ENCODE measurements at regions not wholly inside any gene's neighbourhood (a gene's known extent, or its start where the extent isn't known, plus 50 kb on each side); places are given as distances from the start of the nearest gene placed in this dataset.

DNA sequence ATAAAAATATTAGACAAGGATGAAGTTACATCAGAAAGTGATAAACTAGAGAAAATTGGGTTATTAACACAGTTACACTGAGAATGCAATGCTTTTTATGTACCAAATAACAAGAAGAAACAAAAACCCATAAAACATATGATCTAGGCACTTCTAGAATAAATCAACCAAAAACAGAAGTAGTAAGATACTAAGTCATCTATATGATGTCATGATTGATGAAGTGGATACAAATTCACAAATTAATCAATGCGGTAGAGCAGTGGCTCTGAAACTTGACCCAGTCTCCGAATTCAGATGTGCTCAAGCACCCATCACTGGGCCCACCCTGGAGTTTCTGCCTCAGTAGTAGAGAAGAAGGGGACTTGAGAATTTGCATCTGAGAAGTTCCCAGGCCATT, 112.1 kb upstream of the SSTR4 start:
- no peak for DNase-seq

DNA sequence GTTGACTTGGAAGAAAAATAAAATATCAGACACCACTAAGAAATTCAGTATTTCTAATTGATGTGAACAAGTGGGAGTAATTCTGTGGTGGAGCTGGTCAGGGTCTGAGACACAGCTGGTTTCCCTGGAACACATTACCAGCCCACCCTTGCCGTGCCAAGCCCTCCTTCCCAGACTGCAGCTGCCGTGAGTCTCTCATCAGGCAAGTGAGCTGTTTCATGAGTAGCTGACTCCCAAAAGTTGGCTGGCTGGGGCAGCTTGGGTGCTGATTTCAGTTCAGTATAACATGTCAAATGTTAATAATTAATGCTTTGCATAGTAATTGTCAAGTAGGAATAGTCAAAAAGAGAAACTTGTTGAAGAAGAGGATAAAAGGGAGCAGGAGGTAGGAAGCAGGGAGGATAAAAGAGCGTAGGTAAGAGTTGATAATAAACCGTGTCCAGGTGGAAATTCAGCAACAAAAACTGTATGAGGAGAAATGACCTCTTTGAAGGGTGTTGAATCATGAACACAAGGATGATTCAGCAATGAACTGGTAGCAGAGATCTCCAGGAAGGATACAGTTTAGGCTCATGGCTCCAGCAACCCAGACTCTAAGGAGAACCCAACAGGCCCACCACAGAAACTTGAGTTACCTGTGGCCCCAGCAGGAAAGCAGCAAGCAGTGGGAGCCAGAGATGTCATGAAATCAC, 110.9 kb upstream of the SSTR4 start:
- DNase-seq = no peak

DNA sequence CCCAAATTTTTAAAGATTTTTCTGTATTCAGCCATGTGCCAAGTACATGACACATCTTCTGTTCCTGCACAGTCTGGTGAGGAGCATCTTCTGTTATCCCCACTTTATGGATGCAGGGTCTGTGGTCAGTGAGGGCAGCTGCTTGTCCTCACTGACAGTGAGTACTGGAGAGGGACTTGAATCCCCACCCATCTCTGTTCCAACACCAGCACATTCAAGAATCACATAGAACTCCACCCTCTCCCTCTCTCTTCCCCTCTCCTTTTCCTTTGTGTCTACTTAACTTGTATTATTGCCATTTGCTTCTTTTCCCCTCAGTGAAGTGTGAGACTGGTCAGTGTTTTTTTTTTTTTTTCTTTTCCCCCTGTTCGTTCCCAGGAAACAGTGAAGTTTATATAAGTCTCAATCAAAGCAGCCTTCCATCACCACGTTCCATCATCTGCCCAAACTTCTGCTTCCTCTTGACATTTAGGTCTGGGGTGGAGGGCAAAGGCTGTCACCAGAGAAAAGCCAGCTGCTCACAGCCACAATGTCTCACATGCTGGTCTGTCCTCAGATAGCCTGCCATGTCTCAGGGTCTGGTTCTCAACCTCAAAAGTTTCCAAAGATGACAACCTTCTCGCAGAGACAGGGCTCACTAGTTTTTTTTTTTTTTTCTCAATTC, 110.0 kb upstream of the SSTR4 start:
- DNase-seq = no peak

DNA sequence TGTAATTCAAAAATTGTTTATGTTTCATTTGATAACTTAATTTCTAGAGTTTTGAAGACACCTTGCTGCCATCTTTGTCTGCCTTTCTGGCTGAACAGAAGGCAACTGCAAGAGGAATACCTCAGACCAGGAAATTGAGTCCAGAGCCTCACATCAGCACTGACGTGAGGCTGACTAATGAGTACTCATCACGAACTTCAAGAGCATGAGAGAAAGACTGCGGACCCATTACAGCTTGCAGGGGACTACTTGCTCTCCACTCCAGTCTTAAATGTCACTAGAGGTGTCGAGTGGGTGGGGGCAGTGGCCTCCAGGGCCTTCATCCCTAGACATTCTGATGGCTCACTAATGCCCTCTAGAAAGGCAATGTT, 109.5 kb upstream of the SSTR4 start:
- DNase-seq = no peak

DNA sequence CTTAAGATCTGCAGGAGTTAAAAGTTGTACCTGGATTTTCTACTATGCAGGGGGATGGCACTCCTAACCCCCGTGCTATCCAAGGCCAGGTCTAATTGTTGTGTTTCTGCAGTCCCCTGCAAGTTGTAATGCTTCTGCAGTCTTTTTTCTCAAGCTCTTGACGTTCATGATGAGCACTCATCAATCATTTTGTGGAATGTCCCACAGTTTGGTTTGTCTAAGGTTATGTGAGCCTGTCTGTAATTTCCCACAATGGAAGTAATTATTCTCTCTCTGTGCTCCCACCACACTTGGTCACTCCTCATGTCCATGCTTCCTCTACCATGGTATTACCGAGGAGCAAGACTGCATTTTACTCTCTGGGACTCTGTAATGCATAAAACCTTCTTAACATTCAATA, 107.6 kb upstream of the SSTR4 start:
- DNase-seq = no peak

DNA sequence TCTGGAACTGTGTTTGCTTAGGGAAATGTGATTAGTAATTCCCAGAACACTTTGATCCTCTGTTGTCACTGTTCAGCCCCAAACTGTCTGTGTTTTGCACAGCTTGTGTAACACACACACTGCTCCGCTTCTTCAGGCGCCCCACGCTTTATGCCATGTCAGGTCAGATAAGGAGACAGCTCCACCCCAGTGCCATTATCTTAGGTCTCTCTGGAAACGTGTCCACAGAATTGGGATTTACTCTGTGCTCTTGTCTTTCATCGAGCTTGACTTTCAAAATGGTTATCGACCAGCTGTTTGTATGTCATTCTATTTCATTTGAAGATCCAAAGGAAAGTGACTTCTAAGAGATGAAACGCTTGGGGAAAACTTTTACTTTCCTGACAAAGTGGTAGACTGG, 106.4 kb upstream of the SSTR4 start:
- DNase-seq = no peak

DNA sequence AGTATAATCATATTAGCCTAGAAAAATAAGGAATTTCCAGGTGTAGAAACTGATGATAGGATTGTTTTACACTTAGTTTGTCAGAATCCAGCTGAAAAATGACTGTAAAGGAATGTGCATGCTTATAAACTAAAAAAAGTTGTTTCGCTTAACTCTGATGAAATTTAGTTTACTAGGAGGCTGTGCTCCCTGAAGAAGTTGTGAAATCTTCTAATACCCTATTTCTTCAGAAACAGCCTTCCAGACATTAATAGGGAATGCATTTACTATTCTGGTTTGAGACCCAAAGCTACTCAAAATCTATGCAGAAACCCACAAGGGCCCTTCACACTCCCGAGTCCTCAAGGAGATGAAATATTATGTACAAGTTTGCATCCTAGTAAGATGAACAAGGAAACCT, 105.5 kb upstream of the SSTR4 start:
- no peak for DNase-seq

DNA sequence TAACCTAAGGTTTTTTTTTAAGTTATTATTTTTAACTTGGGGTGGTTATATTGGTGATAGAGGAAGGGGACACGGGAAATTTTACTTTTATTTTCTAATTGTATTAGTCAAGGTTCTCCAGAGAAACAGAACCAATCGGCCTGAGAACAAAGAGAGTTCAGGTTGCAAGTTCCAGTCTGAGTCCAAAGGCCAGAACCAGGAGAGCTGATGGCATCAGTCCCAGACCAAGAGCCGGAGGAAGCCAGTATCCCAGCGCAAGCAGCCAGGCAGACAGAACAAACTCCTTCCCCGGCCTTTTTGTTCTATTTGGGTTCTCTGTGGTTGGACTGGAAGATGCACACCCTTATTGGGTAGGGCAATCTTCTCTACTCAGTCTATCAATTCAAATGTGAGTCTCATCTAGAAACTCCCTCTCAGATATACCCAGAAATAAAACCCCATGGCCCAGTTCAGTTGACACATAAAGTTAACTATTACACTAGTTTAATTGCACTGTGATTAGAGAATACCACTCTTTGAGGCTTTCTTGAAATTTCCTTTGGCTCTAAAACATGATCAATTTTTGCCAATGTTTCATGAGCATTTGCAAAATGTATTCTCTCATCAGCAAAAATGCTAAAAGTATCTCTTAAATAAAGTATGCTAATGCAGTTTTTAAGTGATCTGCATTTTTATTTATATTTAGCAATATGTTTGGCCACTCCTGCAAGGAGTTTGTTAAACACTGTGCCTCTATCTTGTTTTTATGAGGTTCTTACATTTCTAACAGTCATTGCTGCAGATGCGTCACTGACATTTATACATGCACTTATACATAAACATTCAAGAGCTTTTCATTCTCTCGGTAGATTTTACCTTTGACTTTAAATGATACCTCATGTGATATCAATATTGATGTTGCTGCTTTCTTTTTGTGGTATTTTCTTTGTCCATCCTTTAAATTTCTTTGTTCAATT, 103.2 kb upstream of the SSTR4 start:
- no peak for DNase-seq

DNA sequence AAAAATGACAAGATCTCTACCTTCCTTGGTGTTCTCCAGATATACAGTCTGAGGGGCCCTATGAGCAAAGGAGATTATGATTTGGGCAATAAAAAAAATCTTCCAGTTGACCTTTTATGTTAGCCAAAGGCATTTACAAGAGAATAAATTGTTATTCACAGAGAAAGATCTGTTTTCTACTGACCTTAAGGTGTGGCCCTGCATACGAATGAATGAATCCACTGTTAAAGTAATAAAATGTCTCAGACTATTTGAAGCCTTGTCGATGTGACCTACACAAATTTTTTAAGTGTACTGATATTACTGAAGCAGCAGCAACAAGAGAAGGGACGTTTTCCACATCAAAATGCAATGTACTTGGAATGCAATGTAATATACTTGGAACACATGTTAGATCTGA, 95.9 kb upstream of the SSTR4 start:
- no peak for DNase-seq

DNA sequence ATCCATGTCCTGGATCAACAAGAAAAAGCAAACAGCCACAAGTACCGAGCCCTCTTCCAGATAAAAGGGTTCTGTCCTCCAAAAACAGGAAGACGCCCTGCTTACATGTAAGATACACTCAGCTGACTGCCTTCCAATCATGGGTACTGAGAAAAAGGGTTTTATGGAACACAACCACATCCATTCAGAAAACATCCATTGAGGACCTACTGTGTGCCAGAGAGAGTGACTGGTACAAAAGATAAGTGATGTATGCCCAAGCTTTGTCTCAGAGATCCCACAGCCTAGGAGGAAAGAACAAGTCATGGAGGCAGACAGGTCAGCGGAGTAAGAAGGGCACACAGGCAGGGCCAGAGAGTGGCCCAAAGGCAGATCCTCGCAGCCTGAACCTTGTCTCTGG, 94.8 kb upstream of the SSTR4 start:
- no peak for DNase-seq

DNA sequence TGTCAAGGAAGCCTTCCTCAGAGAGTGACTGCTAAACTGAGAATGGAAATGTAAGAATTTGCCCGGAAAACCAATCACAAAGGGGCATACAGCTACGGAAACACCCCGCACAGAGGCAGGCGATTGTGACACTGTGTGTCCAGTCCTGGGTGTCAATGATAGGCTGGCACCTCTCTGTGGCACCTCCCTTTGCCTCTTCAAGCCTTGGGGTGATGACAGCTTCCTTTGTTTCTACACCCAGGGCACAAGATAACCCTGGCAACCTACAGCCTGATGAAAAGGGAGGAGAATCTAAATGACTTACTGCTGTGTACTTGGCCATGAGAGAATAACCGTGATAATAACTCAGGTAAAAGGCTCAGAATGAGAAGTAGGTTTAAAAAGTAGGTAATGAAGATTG, 93.6 kb upstream of the SSTR4 start:
- DNase-seq = no peak

DNA sequence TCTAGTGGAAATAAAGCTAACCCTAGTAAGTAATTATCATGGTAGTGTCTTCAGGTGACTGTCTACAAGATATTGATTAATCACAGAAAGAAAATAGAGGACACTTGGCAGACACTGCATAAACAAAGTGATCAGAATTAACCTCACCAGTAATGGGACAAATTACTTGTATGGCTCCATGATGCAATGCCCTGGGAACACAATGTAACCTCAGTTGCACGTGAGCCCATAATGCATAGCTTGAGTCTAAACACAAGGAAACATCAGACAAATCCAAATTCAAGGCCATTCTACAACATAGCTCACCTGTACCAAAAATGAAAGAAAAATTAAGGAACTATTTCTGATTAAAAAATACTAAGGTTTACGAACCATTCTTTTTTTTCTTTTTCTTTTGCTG, 92.4 kb upstream of the SSTR4 start:
- DNase-seq = no peak

DNA sequence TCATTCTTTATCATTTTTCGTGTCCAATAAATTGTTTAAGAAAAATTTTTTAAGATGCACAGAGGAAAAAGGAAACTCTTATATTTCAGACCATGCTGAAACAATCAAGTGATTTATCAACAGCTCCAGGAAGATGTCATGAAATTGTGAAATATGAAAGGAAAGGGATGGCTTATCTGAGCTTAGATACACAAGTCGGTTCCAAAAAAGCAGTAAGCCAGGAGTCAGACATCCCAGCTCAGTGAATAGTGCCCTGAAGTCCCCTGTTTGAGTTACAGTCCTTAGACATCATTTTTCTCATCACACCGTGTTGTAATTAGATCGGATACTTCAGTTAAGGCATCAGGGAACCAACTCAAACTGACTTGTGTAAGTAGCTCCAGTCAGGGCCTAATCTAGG, 91.0 kb upstream of the SSTR4 start:
- DNase-seq = no peak

DNA sequence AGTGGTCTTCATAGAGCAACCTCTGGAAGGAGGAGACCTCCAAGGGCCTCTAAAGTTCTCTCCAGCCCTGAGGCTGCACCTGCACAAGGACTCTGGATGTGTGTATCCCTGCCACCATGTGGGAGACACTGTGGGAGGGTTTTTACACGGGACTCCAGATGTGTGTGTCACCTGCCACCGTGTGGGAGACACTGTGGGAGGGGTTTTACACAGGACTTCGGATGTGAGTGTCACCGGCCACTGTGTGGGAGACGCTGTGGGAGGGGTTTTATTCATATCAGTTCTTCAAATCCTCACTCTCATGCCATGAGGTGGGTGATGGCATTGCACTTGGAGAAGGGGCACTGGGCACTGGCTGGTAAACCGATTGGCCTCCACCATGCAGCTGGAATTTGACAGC, 90.2 kb upstream of the SSTR4 start:
- no peak for DNase-seq

DNA sequence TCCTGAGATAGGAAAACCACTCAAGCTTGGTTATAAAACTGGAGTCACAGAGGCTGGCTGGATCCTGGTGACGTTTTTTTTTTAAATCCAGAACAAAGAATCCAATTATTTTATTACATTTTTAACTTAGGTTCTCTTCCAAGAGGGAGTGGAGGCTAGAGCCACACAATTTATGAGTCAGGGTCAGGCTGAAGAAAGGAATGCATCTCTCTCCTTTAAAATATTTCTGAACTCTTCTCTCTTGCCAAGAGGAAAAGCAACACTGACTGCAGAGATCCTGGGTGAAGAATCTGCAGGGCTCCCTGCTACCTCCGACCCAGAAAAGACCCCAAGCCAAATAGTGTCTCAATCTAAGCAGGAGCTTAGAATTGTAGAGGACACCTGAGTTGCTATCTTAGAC, 88.5 kb upstream of the SSTR4 start:
- DNase-seq = no peak

DNA sequence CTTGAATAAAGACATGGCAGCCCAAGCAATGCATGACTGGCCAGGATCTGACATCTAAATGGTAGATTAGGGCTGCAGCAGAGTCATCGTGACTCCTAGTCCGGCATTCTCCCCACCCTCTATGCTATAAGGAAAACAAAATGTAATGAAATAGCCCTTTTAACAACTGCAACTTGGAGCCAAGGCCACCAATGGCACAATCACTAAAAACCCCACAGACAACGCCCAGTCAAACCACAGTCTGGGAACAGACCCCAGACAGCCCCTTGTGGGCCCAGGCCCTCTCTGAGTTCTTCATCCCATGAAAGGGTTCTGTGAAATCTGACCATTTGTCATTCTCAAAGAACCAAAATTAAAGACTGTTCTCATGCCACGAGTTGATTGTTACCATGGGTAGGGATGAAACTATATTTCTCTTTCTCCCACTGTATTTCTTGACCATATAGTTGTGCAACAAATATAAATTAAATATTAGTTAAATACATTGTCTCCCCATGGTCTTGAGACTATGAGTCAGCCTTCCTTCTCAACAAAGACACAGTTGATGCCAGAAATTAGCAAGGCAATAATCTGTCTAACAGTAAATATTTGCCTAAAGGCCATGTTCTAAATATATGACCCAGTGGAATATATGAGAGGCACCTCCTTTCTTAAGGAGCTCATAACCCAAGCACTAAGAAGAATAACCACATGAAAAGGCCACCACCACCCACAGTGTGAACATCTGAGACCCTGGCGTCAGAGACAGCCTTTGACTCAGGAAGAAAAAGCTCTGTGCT, 85.6 kb upstream of the SSTR4 start:
- DNase-seq = no peak

DNA sequence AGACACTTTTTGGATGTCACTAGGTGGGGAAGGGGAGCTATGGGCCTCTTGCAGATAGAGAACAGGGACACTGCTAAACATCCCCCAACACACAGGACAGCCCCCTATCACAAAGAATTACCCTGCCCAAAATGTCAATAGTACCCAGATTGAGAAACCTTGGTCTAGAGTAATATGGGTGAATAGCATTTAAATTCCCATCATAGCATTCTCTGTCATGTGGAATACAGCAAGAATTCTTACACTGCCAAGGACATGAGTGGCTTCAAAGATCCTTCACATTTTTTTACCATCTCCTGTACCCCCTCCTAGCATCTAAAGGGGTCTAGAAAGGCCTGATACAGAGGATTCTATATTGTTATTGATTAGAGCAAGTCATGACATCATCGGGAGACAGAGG, 83.1 kb upstream of the SSTR4 start:
- no peak for DNase-seq

DNA sequence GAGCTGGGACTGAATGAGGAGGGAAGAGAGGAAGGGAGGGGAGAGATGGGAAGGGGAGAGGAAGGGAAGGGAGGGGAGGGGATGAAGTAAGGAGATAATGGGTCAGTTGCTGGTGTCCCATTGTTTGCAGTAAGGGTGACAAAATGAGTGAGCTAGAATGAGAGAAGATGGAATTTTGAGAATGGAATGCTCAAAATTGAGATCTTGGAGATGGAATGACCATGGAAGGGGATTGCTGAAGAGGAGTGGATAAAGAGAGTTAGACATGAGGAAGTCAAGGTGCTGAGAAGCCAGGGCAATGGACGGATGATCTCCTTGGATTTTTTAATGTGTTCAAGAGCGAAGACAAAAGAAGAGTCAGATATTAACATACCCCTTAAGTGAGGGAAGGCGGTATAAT, 80.5 kb upstream of the SSTR4 start:
- no peak for DNase-seq

DNA sequence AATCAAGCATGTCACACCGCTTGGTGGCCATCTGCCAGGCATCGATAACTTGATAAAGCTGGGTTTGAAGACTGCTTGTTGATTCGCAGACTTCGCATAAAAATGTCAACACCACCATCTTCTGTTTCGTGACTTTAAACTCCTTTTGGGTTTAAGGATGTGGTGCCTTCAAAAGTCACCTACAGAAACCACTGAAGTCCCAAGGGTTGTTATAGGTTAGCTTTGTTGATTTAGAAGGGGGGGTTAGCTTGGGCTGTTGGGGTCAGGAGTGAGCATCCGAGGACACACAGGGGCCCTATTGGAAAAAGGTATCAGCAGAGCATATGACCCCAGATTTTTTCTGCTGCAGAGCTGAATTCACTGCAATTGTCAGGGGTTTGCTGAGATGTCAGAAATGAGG, 76.7 kb upstream of the SSTR4 start:
- DNase-seq = no peak

DNA sequence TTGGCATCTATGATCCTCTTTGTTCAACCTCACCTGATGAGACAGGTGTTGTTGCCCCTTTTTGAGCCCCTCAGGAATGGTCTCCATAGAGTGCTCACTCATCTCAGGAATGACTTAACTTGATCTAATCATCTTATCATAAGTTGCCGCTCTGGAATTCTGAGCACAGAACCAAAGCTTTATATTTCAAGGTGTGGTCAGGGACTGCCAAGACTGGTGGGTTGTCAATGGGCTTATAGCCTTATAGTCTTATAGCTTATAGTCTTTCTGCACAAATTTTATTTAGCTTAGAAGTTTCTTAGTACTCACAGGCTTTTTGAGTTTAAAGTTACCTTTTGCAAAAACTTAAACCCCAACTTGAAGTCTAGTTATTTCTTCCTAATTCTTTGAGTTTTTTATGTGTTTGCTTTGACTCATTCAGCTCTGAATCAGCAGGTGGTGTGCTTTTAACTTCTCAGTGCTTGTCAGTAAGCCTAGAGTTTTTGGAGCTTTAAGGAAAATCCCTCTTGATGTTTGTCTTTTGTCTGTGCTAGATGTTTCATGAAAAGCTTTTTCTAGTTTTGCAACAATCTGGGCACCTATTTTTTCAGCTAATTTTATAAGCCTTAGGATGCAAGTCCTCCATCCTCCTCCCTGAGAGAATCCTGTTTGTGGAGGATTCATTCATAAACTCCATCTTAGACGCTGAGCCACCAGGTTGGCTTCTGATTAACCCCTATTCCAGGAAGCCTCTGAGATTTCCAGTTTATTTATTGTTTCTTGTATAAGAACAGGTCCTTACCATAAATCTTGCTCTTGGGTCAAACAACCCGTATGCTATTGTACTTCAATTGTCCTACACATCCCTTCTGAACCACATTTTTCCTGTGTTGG, 72.3 kb upstream of the SSTR4 start:
- no peak for DNase-seq

DNA sequence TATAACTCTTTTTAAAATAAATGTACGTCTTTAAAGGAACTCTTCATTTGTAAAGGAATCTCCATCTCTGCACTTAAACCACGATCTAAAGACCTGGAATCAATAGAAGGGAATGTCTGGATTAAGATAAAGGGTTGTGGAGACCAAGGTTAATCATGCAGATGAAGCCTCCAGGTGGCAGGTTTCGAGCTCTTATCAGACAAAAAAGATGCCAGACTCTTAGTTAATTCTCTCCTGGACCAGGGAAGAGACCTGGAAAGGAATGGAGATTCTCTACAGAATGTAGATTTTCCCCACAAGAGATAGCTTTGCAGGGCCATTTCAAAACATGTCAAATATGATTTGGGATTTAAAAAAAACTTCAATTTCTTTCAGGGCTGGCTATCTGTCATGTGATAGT, 71.5 kb upstream of the SSTR4 start:
- DNase-seq = no peak

DNA sequence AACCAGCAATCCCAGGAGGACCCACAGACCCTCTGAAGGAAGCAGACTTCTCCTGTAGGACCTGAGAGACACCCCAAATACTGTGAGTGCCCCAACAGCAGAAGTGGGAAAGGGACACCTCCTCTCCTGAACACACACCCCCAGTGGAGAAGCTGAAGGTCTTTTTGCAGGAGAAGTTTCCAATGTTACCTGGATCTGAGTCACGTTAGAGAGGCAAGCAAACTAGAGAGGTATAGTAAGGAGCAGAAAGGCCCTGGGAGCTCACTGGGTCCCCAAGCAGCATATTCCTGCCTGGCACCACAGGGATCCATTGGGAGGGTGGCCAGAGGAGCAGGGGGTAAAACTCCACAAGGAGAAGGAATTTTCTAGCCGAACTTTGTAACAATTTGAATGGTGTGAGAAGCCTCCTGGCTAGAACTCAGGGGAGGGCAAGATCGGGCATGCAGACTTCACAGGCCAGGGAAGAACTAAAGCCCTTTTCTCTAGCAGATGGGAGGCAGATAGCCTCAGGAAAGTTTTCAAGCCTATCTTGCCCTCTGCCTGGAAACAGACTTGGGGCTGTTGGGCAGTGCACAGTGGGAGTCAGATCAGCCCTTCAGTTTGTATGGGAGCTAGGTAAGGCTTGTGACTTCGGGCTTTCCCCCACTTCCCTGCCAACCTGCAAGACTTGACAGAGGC, 68.2 kb upstream of the SSTR4 start:
- DNase-seq = no peak
